Naive thymus-derived CD4-positive, alpha-beta T cell (primary cell): ENCODE measurements at regions not wholly inside any gene's neighbourhood (a gene's known extent, or its start where the extent isn't known, plus 50 kb on each side); places are given as distances from the start of the nearest gene placed in this dataset.

Experiments used
- ATAC-seq: fragments of 150-1000 bp; cut with Tn5 transposase; 2 replicates; pipeline ENCODE4 v1.10.0; 2021; ENCODE audit warnings: mild to moderate bottlenecking, moderate library complexity
- CTCF ChIA-PET: fragments of 350-600 bp; sonication (Branson Sonifier 250); formaldehyde crosslinking; loops from one replicate; lab custom pipeline; 2021; ENCODE audit warnings: antibody characterized with exemption; lab: Charles Lee
- POLR2A ChIA-PET: fragments of 350-600 bp; sonication (Branson Sonifier 250); formaldehyde crosslinking; loops from one replicate; lab custom pipeline; 2021; ENCODE audit warnings: antibody characterized with exemption, inconsistent platforms; lab: Charles Lee
- DNase-seq, 9 donors: peaks; one replicate each; pipeline versions ENCODE4 v3.0.0 to v3.0.0-alpha.2; 2020 to 2022; ENCODE audit warnings: mixed read lengths in 1 of 9
- H3K27ac ChIP-seq: one replicate; pipeline ENCODE4 v1.7.0; 2013; ENCODE audit warnings: mild to moderate bottlenecking, low read depth, low read length, moderate library complexity
- H3K27me3 ChIP-seq, 2 donors: one replicate each; pipeline ENCODE4 v1.7.0; 2013; ENCODE audit warnings: low read length in 2 of 2, mild to moderate bottlenecking in 2 of 2, moderate library complexity in 2 of 2; ENCODE audit not compliant: control insufficient read depth in 2 of 2, insufficient read depth in 2 of 2
- H3K36me3 ChIP-seq, 3 experiments: 1 replicate in 2 of 3; 2 replicates in 1 of 3; pipeline ENCODE4 v1.7.0; 2013; ENCODE audit warnings: low read length in 3 of 3, mild to moderate bottlenecking in 3 of 3, moderate library complexity in 1 of 3; ENCODE audit not compliant: insufficient read depth in 3 of 3, control insufficient read depth in 2 of 3
- H3K4me1 ChIP-seq, 2 donors: one replicate each; pipeline ENCODE4 v1.7.0; 2013; ENCODE audit warnings: low read length in 2 of 2, mild to moderate bottlenecking in 2 of 2, moderate library complexity in 1 of 2; ENCODE audit not compliant: control insufficient read depth in 2 of 2, insufficient read depth in 2 of 2
- H3K4me3 ChIP-seq: 2 replicates; pipeline ENCODE4 v1.7.0; 2013; ENCODE audit warnings: mild to moderate bottlenecking, low read length
- H3K9me3 ChIP-seq, 3 experiments: 1 replicate in 2 of 3; 2 replicates in 1 of 3; pipeline ENCODE4 v1.7.0; 2013; ENCODE audit warnings: low read length in 3 of 3; ENCODE audit not compliant: control insufficient read depth in 2 of 3
- H3K27ac Mint-ChIP-seq, 9 donors: one replicate each; pipeline ENCODE4 v1.8.0; 2020 to 2022; ENCODE audit warnings: mixed read lengths in 9 of 9, mild to moderate bottlenecking in 8 of 9, moderate library complexity in 5 of 9, inconsistent platforms in 2 of 9
- H3K27me3 Mint-ChIP-seq, 5 donors: one replicate each; pipeline ENCODE4 v1.8.0; 2021 to 2022; ENCODE audit warnings: mixed read lengths in 5 of 5, mild to moderate bottlenecking in 1 of 5
- H3K36me3 Mint-ChIP-seq, 5 donors: one replicate each; pipeline ENCODE4 v1.8.0; 2020 to 2022; ENCODE audit warnings: mixed read lengths in 5 of 5, mild to moderate bottlenecking in 3 of 5, inconsistent platforms in 1 of 5
- H3K4me1 Mint-ChIP-seq, 7 donors: one replicate each; pipeline ENCODE4 v1.8.0; 2020 to 2022; ENCODE audit warnings: mixed read lengths in 7 of 7, mild to moderate bottlenecking in 3 of 7, inconsistent platforms in 1 of 7
- H3K4me3 Mint-ChIP-seq, 10 donors: one replicate each; pipeline ENCODE4 v1.8.0; 2020 to 2022; ENCODE audit warnings: mild to moderate bottlenecking in 10 of 10, mixed read lengths in 10 of 10, moderate library complexity in 6 of 10, inconsistent platforms in 2 of 10
- H3K9me3 Mint-ChIP-seq, 11 donors: one replicate each; pipeline ENCODE4 v1.8.0; 2020 to 2022; ENCODE audit warnings: mixed read lengths in 11 of 11, mild to moderate bottlenecking in 4 of 11, inconsistent platforms in 1 of 11, moderate library complexity in 1 of 11
- intact Hi-C, 2 donors: fragments of 100-400 bp; cut with micrococcal nuclease; formaldehyde crosslinking; loops; one replicate each; pipeline ENCODE4 v1.15.1; 2023

GRCh38 chr3:78434801-78435200, 1333.0 kb downstream of the ROBO1 start:
- intact Hi-C loops: no loop called here
- H3K4me3 ChIP-seq: no peak overlapping the region
- Mint-ChIP-seq H3K27me3 (no peaks in the 10 kb centered on the region), H3K27ac (no peak overlapping the region), H3K4me1 (no peaks in the 10 kb centered on the region), H3K4me3 (no peak overlapping the region), H3K36me3 (no peaks in the 10 kb centered on the region), H3K9me3 (peaks cover 0 to 9% (median 1%) of the 10 kb centered on the region in 11 donors)
- ChIA-PET CTCF (no interaction called here), POLR2A (no interaction called here)
- H3K36me3 ChIP-seq: no peaks in the 10 kb centered on the region
- H3K27ac ChIP-seq: no peak overlapping the region
- no peaks in the 10 kb centered on the region for H3K4me1 ChIP-seq
- no peaks in the 10 kb centered on the region for H3K9me3 ChIP-seq
- no peaks in the 10 kb centered on the region for H3K27me3 ChIP-seq
- no peak for ATAC-seq
- no peak for DNase-seq

- ChIA-PET POLR2A (no interaction called here), CTCF (no interaction called here)
- ATAC-seq: no peak
Measured at GRCh38 chr3:78455166-78455565, 1312.6 kb downstream of the ROBO1 start.

GRCh38 chr3:78455712-78456433, 1311.9 kb downstream of the ROBO1 start:
- peaks cover 0 to 21% (median 7%) of the 10 kb centered on the region in 11 donors for H3K9me3 Mint-ChIP-seq
- CTCF ChIA-PET: no interaction called here

More at GRCh38 chr3:78455166-78455565, 1312.6 kb downstream of the ROBO1 start:
- Mint-ChIP-seq H3K36me3 (no peaks in the 10 kb centered on the region), H3K9me3 (peaks cover 0 to 21% (median 7%) of the 10 kb centered on the region in 11 donors), H3K27me3 (no peaks in the 10 kb centered on the region), H3K4me1 (no peaks in the 10 kb centered on the region), H3K27ac (no peak overlapping the region), H3K4me3 (no peak overlapping the region)
- intact Hi-C loops: no loop called here
- DNase-seq: no peak
- Histone ChIP-seq H3K27me3 (no peaks in the 10 kb centered on the region), H3K4me3 (no peak overlapping the region), H3K9me3 (no peaks in the 10 kb centered on the region), H3K4me1 (no peaks in the 10 kb centered on the region), H3K36me3 (no peaks in the 10 kb centered on the region), H3K27ac (no peak overlapping the region)

GRCh38 chr3:78459796-78460195, 1308.0 kb downstream of the ROBO1 start:
- POLR2A ChIA-PET: no interaction called here
- Mint-ChIP-seq H3K9me3 (peaks cover 4 to 39% (median 14%) of the 10 kb centered on the region in 11 donors), H3K4me1 (no peaks in the 10 kb centered on the region), H3K27me3 (no peaks in the 10 kb centered on the region), H3K4me3 (no peak overlapping the region), H3K36me3 (peaks cover 0 to under 1% (median 0%) of the 10 kb centered on the region in 5 donors), H3K27ac (no peak overlapping the region)
- Histone ChIP-seq H3K4me1 (no peaks in the 10 kb centered on the region), H3K27me3 (no peaks in the 10 kb centered on the region), H3K36me3 (no peaks in the 10 kb centered on the region), H3K27ac (no peak overlapping the region), H3K9me3 (no peaks in the 10 kb centered on the region), H3K4me3 (no peak overlapping the region)
- no peak for ATAC-seq
- CTCF ChIA-PET: no interaction called here
- DNase-seq: no peak
- intact Hi-C loops: no loop called here

More at GRCh38 chr3:78455712-78456433, 1311.9 kb downstream of the ROBO1 start:
- Mint-ChIP-seq H3K4me1 (no peaks in the 10 kb centered on the region), H3K36me3 (no peaks in the 10 kb centered on the region), H3K27ac (no peak overlapping the region), H3K27me3 (no peaks in the 10 kb centered on the region), H3K4me3 (no peak overlapping the region)
- Histone ChIP-seq H3K4me1 (no peaks in the 10 kb centered on the region), H3K9me3 (no peaks in the 10 kb centered on the region), H3K4me3 (no peak overlapping the region), H3K27ac (no peak overlapping the region), H3K36me3 (no peaks in the 10 kb centered on the region), H3K27me3 (no peaks in the 10 kb centered on the region)
- DNase-seq (no peak), ATAC-seq (no peak)
- POLR2A ChIA-PET: no interaction called here
- intact Hi-C loops: no loop called here

- H3K36me3 ChIP-seq: no peaks in the 10 kb centered on the region
- H3K9me3 ChIP-seq: no peaks in the 10 kb centered on the region
- no peaks in the 10 kb centered on the region for H3K27me3 Mint-ChIP-seq
- H3K4me3 ChIP-seq: no peak overlapping the region
- H3K4me1 Mint-ChIP-seq: no peaks in the 10 kb centered on the region
- intact Hi-C loops: no loop called here
- ChIA-PET POLR2A (no interaction called here), CTCF (no interaction called here)
- H3K27ac ChIP-seq: no peak overlapping the region
- peaks cover 0 to 4% (median 0%) of the 10 kb centered on the region in 5 donors for H3K36me3 Mint-ChIP-seq
- DNase-seq (no peak), ATAC-seq (no peak)
- no peaks in the 10 kb centered on the region for H3K27me3 ChIP-seq
- H3K9me3 Mint-ChIP-seq: peaks cover 5 to 50% (median 13%) of the 10 kb centered on the region in 11 donors
- H3K27ac Mint-ChIP-seq: no peak overlapping the region
- no peak overlapping the region for H3K4me3 Mint-ChIP-seq
- H3K4me1 ChIP-seq: no peaks in the 10 kb centered on the region
Measured at GRCh38 chr3:78462021-78462420, 1305.8 kb downstream of the ROBO1 start.

GRCh38 chr3:78476076-78476475, 1291.7 kb downstream of the ROBO1 start:
- intact Hi-C loops: no loop called here
- Mint-ChIP-seq H3K27ac (no peak overlapping the region), H3K4me3 (no peak overlapping the region), H3K27me3 (no peaks in the 10 kb centered on the region), H3K9me3 (peaks cover 0 to 29% (median 9%) of the 10 kb centered on the region in 11 donors), H3K36me3 (no peaks in the 10 kb centered on the region), H3K4me1 (no peaks in the 10 kb centered on the region)
- Histone ChIP-seq H3K27ac (no peak overlapping the region), H3K36me3 (no peaks in the 10 kb centered on the region), H3K4me3 (no peak overlapping the region), H3K27me3 (no peaks in the 10 kb centered on the region), H3K4me1 (no peaks in the 10 kb centered on the region), H3K9me3 (peaks cover 0 to 3% (median 0%) of the 10 kb centered on the region in 3 experiments)
- CTCF ChIA-PET: no interaction called here
- POLR2A ChIA-PET: no interaction called here
- ATAC-seq (no peak), DNase-seq (no peak)

- intact Hi-C loops: no loop called here
- ChIA-PET POLR2A (no interaction called here), CTCF (no interaction called here)
- no peaks in the 10 kb centered on the region for H3K4me1 ChIP-seq
- DNase-seq (no peak), ATAC-seq (no peak)
- H3K27me3 Mint-ChIP-seq: no peaks in the 10 kb centered on the region
- no peaks in the 10 kb centered on the region for H3K36me3 Mint-ChIP-seq
- H3K9me3 Mint-ChIP-seq: peaks cover 0 to 26% (median 4%) of the 10 kb centered on the region in 11 donors
- H3K4me3 Mint-ChIP-seq: no peak overlapping the region
- H3K9me3 ChIP-seq: peaks cover 0 to 4% (median 0%) of the 10 kb centered on the region in 3 experiments
- no peaks in the 10 kb centered on the region for H3K4me1 Mint-ChIP-seq
- H3K36me3 ChIP-seq: no peaks in the 10 kb centered on the region
- no peak overlapping the region for H3K27ac ChIP-seq
- H3K4me3 ChIP-seq: no peak overlapping the region
- H3K27ac Mint-ChIP-seq: no peak overlapping the region
- H3K27me3 ChIP-seq: no peaks in the 10 kb centered on the region
Measured at GRCh38 chr3:78481050-78481449, 1286.7 kb downstream of the ROBO1 start.
